ENCODE measurements at regions not wholly inside any gene's neighbourhood (a gene's known extent, or its start where the extent isn't known, plus 50 kb on each side); places are given as distances from the start of the nearest gene placed in this dataset.
"Not testable (repeated sequence)": the region's sequence is repeated elsewhere in the genome, so short reads cannot be mapped to it uniquely, and the experiment has no call there.

DNA sequence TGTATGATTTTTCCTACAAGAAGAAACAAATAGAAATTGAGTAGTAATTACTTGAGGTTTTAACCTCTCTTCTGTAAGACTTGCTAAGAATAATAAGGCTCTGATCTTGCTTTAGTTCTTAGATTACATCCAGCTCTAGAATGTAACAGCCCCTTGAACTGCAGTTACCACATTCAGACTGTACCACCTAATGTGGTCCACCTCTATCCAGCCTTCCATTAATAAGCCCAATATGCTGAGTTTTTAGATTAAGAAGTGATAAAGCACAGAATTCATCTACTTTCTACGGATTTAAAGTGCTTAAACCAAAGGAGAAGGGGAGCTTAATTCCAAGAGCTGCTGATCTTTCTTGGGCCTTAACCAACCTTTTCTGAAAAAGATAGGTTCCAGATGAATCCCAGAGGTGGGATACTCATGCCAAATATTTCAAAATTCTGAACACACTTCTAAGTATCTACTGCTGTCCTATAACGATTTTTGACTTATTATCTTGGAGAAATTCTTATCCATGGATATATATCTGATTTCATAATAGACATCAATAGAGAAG, 131.5 kb downstream of the ZNF608 start:
- no peak for DNase-seq

DNA sequence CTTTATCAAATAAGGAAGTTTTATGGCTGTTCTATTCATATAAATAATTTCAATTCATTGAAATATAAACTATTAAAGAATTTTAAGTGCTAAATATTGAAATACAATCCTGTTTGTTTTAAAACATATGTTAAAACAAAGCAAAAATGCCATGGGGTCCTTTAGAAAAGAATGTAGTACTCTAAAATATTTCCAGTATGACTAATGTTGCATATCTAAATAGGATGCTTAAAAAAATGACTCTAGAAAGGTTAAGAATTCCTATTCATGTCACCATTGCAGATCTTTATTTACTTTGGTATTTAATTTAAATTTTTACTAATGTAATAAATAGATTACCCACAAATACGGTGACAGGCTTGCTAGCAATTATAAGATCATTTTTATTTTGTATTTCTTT, 132.3 kb downstream of the ZNF608 start:
- DNase-seq, result no peak

DNA sequence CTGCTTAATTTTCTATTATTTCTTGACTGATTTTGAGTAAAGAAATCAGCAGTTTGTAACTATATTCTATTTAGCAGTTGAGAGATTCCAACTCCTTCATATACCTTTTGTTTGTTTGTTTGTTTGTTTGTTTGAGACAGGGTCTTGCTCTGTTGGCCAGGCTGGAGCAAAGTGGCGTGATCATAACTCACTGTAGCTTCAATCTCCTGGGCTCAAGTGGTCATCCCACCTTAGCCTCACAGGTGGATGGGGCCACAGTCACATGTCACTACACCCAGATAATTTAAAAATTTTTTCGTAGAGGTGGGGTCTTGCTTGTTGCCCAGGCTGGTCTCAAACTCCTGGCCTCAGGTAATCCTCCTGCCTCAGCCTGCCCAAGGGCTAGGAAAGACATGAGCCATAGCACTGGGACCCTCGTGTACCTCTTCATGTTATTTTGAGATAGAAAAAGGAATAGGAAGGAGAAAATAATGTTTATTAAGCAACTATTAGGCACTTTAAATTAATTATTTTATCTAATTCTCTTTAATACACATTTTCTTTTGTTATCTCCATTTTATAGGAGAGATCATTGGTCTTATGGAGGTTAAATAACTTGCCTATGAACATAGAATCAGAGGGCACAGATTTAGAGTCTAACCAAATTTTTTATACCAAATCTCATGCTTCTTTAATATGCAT, 133.0 kb downstream of the ZNF608 start:
- DNase-seq, result no peak

DNA sequence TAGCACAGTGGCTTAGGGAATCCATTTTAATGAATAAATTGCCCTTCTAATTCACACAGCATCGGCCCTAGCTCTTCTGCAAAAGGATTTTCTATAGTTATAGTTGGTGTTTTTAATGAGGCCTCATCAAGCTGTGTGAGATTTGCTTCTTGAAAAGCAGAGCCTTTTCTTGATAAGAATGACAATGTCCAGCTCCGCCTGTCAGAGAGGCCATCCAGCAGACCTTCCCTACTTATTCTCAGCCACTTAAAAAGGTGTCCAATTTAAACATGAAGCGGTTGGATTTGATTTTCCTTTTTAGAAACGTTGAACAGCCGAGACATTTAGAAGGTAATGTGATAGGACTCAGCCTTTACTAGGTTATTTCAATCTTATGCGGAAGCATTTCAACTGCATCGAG, 134.4 kb downstream of the ZNF608 start:
- no peak for DNase-seq

DNA sequence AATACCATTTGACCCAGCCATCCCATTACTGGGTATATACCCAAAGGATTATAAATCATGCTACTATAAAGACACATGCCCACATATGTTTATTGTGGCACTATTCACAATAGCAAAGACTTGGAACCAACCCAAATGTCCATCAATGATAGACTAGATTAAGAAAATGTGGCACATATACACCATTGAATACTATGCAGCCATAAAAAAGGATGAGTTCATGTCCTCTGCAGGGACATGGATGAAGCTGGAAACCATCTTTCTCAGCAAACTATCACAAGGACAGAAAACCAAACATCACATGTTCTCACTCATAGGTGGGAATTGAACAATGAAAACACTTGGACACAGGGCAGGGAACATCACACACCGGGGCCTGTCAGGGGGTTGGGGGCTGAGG, 135.2 kb downstream of the ZNF608 start:
- not testable (repeated sequence) for DNase-seq

DNA sequence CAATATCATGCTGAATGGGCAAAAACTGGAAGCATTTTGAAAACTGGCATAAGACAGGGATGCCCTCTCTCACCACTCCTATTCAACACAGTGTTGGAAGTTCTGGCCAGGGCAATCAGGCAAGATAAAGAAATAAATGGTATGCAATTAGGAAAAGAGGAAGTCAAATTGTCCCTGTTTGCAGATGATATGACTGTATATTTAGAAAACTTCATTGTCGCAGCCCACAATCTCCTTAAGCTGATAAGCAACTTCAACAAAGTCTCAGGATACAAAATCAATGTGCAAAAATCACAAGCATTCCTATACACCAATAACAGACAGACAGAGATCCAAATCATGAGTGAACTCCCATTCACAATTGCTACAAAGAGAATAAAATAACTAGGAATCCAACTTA, 136.8 kb downstream of the ZNF608 start:
- DNase-seq, result peak; percentile 59

DNA sequence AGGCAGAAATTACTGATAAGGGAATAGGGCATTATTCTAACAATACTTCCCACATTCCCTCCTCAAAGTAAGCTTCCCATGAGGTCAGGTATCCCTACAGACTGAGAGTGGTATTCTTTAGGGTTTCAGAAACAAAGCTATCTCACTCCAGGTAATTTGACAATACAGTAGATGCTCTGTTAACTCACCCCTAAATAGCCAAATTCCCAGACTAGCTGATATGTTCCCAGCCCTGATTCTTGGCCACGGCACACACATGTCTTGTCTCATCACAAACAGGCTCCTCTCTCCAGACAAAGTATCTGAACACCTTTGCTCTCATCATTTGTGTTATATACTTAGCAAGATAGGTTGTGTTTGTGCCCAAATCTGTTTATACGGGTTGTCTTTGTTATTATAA, 139.9 kb downstream of the ZNF608 start:
- DNase-seq, result no peak

DNA sequence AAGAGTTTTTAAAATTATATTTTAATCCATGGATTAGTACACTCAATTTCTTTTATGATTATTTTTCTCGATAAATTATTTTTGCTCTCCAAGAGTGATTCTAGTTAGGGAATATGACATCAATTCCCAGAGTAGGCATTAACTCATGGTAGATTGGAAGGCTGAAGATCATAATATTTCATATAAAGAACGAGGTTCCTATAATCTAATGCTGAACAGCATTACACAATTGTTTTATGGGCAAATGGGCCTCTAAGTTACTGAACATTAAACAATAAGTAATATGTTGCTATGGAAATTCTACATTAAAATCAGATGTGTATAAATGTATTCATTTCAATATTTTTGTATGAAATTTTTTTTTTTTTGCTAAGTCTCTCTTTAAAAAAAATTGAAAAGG, 140.3 kb downstream of the ZNF608 start:
- DNase-seq, result no peak

DNA sequence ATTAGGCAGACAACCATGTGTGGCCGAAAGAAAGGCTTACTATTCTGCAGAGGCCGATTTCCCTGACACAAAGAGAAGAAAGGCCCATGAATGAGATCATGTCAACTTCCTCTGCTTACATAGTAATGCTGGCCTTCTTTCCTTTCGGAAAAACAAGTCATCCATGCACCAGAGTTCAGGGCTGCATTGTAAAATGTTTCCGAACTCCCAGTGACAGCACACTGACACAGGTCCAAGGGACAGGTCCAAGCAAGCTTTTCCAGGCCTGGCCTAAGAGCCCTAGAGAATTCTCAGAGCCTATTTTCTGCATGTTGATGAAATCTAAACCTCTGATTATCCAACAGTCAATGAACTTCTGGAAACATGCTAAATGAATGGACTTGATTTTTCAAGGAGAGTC, 140.9 kb downstream of the ZNF608 start:
- DNase-seq, result no peak

DNA sequence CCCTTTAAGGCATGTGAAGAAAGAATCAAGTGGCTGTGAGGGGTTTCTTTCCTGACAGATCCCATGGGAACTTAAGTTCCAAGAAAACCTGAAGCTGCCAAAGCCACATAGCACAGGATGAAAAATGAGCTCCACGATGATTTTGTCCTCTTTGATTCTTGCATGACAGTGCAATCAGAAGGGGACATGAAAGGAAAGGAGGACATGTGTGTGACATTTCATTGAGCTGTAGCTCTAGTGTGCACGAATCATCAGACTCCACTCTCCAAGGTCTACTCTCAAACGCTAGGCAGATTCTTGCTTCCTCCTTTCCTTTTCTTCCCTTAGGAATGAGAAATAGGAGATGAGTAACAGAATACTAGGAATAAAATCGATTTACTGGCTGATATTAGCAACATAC, 142.0 kb downstream of the ZNF608 start:
- DNase-seq, result no peak

DNA sequence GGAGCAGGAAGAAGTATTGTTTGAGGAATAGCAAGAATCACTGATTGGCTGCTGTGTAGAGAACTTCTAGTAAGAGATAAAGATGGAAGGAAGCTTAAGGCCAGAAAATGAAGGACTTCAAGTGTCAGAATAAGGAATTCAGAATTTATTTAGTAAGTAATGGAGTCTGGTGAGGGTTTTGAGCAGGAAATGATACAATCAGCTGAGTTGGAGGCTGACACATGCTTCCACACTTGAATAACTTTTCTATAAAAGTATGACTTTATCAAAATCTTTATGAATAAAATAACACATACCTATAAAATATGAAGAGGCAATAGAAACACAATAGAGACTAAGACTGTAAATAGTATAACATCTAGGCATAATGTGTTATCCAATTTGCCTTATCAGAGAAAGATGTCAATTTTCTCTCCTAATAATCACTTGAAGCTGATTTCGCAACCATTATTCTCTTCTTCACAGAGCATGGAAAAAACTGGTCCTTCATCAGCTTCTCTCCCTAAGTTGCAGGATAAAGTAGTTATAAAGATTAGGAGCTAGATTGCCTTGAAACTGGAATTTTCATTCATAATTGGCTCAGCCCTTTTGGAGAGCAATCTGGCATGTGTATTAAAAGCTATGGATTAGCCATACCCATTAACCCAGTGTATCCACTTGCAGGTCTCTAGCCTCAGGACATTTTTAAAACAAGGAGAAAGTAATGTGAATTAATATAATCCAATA, 143.4 kb downstream of the ZNF608 start:
- no peak for DNase-seq

DNA sequence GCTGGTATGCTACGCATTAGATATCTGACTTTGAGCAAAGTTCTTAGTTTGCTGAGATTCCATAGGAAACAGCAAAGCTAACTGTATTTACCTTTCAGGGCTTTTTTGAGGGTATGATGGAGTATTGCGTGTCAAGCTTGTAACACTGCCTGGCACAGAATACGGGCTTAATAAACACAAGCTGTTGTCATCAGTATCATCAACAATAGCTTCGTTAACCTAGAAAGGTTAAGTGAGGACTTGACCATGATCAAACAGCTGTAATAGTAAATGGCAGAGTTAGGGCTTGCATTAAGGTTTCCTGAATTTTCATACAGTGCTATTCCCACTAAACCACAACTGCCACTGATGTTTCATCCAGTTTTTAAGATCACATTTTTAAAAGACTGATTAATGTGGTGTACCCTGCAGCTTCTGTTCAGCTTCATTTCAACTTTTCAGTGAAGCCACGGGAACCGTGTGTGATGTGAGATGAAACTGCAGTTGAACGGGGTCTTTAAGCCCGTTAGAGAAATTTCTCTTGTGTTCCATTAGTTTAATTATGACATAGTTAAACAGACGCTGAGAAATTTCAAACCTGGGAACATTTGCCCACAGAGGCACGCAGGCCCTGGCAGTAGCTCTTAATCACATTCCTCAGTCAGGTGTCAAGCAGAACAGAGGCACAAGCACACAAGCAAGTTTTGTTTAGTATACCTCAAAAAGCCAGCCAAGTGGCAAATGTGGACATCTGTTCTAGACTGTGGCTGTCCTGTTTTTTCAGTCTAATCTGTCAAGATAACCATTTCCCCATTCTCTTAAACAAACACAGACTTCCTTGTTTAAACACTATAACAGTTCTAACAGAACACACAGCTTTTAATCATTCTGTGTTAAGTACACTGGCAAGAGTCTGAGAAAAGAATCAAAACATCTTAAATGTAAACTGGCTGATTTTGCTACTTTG, 147.1 kb downstream of the ZNF608 start:
- peak; percentile 72 for DNase-seq

DNA sequence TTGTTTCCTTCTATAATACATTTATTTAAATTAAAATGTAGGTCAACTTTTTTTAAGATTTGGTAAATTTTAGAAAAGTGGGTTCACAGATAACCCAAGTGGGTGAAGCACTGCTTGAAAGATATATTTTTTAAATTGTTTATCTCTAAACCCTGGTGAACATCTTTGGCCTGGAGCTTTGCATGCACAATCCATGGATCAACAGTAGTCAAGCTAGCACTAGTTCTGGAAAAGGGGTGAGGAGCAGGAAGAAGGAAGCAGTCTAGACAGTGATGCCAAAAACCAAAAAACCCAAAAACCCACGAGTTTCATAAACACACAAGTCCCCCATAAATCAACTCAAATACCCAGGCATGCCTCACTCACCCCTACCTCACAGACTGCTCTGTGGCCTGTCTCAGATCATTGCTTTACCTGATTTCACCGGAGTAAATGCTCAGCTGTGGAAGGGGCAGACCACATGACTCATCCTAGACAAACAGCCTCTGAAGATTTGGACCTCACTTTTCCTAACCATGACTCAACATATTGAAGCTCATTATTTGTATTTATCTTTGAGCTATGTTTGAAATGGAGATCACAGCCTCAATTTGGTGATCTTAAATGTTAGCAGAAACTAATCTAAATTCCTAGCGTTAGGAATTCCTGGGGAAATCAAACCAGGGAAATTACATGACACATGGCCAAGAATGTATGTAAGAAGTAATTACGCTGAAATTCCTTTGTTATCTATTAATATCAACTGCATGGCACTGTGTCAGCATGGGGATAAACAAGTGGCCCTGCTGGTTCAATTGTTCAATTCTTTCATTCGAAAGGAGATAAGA, 149.6 kb downstream of the ZNF608 start:
- no peak for DNase-seq

DNA sequence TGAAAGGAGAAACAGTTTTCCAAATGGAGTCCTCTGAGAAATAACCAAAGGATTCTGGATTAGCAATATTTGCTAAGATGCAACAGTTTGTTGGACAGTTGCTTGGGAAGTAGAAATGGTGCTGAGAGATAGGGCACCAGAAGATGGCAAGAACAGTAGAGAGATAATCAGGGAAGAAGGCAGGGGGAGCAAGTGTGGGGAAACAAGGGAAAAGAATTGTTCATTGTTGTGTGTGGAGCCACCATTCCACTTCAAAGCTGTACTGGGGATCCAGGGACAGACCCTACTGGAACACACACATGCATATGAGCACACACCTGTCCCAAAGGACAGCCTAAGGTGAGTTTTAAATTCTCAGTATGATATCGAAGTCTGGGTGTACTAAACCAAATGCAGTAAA, 152.5 kb downstream of the ZNF608 start:
- DNase-seq, result no peak

DNA sequence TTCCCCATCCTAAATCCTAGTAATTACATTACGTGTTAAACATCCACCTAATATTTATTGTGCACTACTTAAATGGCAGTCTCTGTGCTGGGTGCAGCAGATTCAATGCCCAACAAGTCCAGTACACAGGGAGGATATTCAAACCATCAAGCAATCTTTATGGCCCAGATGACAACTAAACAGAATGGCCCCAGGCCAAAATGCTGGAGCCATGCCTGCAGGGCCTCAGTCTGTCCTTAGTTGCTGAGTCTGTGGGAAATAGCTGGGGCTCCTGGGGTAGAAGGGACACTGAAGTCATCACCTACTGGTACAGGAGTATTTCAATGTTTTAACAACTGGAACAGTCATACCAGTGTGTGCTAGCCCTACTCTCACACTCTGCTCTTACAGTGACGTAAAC, 153.5 kb downstream of the ZNF608 start:
- no peak for DNase-seq

DNA sequence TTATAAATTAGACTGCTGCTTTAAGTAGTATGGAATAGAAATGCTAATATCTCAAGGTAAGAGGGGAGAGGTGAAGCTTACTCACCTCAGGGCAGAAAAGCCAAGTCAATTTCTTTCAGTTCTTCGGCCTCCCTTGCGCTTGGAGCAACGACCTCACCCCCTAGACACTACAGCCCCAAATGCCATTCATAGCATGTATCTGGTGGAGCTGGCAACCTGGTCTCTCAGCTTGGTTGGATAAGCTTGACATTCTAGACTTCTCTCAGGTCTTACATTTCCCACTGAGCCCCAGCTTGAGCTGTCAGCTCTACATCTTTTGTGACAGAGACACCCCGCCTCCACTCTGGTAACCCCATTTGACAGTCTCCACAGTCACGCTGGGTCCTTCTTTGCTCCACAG, 154.9 kb downstream of the ZNF608 start:
- DNase-seq, result no peak

DNA sequence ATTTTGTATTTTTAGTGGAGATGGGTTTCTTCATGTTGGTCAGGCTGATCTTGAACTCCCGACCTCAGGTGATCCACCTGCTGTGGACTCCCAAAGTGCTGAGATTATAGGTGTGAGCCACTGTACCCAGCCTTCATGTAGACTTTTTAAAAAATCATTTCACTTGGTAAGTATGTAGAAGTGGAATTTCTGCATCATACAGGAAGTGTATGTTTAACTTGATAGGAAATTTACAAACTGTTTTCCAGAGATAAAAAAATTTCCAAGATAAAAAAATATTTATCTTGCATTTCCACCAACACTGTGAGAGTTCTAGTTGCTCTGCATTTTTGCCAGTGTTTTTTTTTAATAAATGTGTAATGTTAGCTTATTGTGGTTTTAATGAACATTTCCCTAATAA, 155.8 kb downstream of the ZNF608 start:
- no peak for DNase-seq

DNA sequence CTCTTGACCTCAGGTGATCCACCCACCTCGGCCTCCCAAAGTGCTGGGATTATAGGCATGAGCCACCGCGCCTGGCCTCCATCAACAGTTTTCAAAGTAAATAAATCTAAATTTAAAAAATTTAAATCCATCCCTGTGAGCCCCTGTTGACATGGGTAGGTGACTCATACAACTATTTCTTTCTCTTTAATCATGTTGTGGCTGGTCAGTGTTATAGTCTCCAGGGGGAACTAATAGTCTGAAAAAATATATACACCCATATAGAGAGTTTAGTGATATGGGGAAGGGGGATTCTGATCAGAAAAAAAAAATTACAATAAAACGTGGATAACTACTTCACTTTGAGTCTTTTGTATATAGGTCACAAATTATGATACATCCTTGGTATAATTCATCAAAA, 159.2 kb downstream of the ZNF608 start:
- no peak for DNase-seq

DNA sequence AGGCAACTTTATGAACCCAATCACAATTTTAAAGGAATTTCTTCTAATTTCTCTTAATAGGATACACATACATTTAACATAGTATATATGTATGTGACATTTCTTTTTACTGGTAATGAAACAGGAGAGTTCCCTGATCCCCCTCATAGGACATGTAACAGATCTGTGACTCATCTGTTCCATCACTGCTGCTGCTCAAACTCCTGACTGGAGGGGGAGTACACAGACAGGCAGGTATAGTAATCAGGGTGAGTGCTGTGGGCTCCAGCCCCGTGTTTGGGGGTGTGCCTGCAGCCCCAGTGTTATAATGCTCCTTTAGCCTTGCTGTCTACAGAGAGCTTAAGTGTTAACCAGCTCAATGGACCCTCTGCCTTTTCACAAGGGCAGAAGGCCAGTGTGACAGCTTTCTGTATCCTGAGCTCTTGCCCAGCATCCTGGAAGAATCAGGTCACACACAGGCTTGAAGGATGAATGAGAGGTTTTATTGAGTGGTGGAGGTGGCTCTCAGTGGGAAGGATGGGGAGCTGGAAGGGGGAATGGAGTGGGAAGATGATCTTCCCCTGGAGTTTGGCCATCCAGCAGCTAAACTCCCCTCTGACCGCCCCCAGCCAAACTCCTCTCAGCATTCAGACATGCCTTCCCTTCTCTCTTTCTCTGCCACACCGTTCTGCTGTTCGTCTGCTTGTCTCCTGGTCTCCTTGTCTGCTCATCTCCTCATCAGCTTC, 161.3 kb downstream of the ZNF608 start:
- DNase-seq, result no peak

DNA sequence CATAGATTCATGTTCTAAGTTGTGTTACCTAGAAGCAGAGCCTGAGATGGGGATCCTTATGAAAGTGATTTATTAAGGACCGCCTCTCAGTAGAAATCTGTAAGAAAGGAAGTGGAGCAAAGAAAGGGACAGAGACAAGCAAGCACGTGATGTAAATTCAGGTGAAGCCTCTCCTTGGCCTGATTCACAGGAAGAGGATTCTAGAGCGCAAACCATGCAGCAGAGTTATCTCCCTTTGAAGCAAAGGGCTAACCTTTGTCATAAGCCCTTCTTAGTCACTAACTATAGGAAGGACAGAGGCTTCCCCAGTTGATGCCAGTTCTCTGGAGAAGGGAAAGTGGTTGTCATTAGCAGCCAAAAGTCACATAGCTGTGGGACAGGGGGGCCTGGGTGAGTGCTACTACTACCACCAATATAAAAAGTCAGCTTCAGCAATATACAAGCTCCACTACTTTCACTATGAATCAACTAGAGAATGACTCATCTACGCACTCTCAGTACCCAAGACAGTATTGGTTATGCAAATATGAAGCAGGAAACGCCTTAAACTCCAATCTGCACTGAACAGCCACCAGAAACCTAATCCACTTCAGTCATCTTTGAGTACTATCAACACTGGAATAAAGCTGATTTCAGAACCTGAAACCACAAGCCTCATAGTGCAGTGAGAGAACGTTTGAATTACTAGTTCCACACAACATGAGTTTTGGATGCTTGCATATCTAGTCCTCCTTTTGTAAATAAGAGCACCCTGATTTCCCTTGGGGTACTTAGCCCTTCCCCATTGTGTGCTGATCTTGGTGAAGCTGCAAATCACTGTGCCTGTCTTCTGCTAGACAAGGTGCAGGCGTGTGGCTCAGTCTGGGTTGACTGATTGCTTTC, 162.7 kb downstream of the ZNF608 start:
- DNase-seq, result peak; percentile 86

DNA sequence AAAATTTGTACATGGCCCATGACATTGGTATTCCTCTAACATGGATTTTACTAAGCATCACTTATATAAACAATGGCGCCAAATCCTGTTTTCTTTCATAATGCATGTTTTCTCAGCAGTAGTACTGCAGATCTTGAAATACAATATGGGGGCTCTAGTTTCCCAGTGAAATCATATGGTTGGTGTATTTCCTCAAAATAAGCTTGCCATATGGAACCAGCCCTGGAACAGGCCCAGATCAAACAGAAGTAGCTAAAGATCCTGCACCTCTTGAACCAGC, 163.9 kb downstream of the ZNF608 start:
- no peak for DNase-seq

Data from hematopoietic multipotent progenitor cell treated with erythropoietin and hydrocortisone succinate and interleukin-3 and kit ligand, for 4 days (in vitro differentiated cells).